Gastrocnemius medialis (tissue), 4 donors: ENCODE measurements at regions not wholly inside any gene's neighbourhood (a gene's known extent, or its start where the extent isn't known, plus 50 kb on each side); places are given as distances from the start of the nearest gene placed in this dataset.

Source experiments
- CTCF ChIP-seq, 5 experiments: fragments of 450-650 bp in 3 of 5; fragments of 200-600 bp in 2 of 5; sonication (generic) in 2 of 5; IDR thresholded peaks in 4 of 5; conservative IDR thresholded peaks in 1 of 5; 1 replicate in 4 of 5; 2 replicates in 1 of 5; pipeline ENCODE4 v1.5.1; 2016 to 2019; ENCODE audit warnings: antibody characterized with exemption in 5 of 5, mild to moderate bottlenecking in 3 of 5, moderate library complexity in 3 of 5
- POLR2A ChIP-seq, 2 donors: fragments of 450-650 bp; IDR thresholded peaks; one replicate each; pipeline ENCODE4 v1.6.1; 2017; ENCODE audit warnings: antibody characterized with exemption in 2 of 2, mild to moderate bottlenecking in 2 of 2, moderate library complexity in 2 of 2

- TF ChIP-seq CTCF (IDR thresholded peaks at IDR 0.05 in 4 of 5, conservative IDR thresholded peaks at IDR 0.05 in 1 of 5) (no peak), POLR2A (IDR thresholded peaks at IDR 0.05) (no peak)
Measured at GRCh38 chr12:87021400-87021799, 765.2 kb upstream of the MGAT4C start.
